ENCODE measurements at regions not wholly inside any gene's neighbourhood (a gene's known extent, or its start where the extent isn't known, plus 50 kb on each side); places are given as distances from the start of the nearest gene placed in this dataset.

DNA sequence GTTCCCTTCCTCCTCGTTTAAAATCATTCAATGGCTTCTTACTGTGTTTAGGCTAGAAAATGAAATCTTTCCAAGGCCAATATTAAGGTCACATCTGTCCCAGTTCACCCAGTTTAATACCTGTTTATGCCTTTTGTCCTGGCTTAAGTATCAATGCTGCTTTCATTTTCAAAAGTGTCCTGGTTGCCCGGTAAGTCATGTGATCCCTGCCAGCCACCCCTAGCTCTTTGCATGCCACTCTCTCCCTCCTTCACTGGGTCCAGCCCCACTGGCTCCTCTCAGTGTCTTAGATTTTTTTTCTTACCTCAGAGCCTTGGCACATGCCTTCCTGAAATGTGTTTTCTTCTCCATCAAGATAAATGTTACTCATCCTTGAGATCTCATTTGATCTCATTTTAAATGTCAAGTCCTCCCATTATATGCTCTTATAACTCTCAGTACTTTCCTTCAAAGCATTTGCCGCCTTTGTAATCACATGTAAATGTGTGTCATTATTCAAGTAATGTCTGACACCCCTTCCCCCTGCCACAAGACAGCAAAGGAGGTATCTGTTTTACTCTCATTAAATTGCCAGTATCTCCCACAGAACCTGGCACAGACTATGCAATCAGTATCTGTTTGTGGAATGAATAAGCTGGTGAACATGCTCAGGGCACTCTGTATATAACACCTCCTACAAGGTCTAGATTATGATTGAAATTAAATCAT is 472.5 kb upstream of the RPS6KA3 start:
- no peak for DNase-seq (ENCODE audit: low spot score)
- in situ Hi-C loops (cut with MboI; ENCODE audit: low sequenced_read_pairs, unreplicated experiment), result no loop called here
- no peak for TF ChIP-seq CTCF (IDR thresholded peaks at IDR 0.05; ENCODE audit: borderline replicate concordance, control extremely low read depth, extremely low read depth, insufficient read depth, missing control alignments)

- in situ Hi-C loops (cut with MboI; ENCODE audit: low sequenced_read_pairs, unreplicated experiment), result no loop called here
- TF ChIP-seq CTCF (IDR thresholded peaks at IDR 0.05; ENCODE audit: borderline replicate concordance, control extremely low read depth, extremely low read depth, insufficient read depth, missing control alignments), result no peak
These were observed 462.7 kb upstream of the RPS6KA3 start for GRCh38 chrX:20729416-20729815.

DNA sequence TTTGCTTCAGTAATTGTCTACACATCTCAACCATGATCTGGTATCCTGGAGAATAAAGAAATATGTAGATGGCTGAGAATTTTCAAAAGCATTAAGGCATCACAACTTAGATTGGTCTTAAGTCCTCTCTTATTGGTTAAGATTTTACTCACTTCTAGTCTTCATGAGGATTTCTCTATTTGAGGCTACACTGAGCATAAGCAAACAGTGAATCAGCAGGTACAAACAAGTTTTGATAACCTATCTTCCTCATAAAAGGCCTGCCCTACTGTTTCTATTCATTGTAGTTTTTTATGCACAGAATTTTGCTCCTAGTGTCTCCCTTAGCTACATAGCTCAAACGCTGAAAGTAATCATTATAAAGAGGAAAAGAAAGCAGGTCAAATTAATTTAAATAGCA is 460.7 kb upstream of the RPS6KA3 start:
- no peak for TF ChIP-seq CTCF (IDR thresholded peaks at IDR 0.05; ENCODE audit: borderline replicate concordance, control extremely low read depth, extremely low read depth, insufficient read depth, missing control alignments)
- DNase-seq (ENCODE audit: low spot score), result no peak
- in situ Hi-C loops (cut with MboI; ENCODE audit: low sequenced_read_pairs, unreplicated experiment), result no loop called here

More at GRCh38 chrX:20729416-20729815, 462.7 kb upstream of the RPS6KA3 start:
- DNase-seq (ENCODE audit: low spot score), result no peak

DNA sequence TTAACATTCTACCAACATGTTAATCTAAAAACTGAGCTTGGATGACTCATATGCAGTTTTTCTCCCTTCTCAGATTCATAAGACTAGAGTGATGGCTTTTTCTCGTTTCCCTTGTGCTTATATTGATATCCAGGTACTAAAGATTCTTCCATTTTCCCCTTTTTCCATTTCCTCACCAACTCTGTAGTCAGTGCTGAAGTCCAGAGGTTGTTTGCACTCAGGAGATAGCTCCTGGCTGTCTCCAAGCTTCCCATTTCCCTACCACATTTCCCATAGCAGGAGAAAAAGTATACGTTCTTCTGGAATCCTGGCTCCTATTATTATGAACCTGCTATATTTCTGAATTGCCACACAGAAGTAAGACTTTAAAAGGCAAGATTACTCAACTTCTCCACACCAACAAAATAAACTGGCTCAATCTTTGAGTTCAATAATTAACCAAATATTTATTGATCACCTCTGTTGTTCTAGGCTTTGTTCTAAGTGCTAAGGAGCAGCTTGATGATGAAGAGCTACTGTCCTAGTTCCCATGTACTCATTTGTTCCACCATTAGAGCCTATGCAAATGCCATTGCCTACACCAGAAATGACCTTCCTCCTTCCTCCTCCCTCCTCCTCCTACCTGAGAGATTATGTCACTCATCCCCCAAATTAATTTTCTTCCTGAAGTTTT is 454.4 kb upstream of the RPS6KA3 start:
- in situ Hi-C loops (cut with MboI; ENCODE audit: low sequenced_read_pairs, unreplicated experiment), result no loop called here
- no peak for DNase-seq (ENCODE audit: low spot score)
- no peak for TF ChIP-seq CTCF (IDR thresholded peaks at IDR 0.05; ENCODE audit: borderline replicate concordance, control extremely low read depth, extremely low read depth, insufficient read depth, missing control alignments)

- in situ Hi-C loops (cut with MboI; ENCODE audit: low sequenced_read_pairs, unreplicated experiment), result no loop called here
- no peak for DNase-seq (ENCODE audit: low spot score)
- no peak for TF ChIP-seq CTCF (IDR thresholded peaks at IDR 0.05; ENCODE audit: borderline replicate concordance, control extremely low read depth, extremely low read depth, insufficient read depth, missing control alignments)
These were observed 452.1 kb upstream of the RPS6KA3 start for GRCh38 chrX:20718592-20719380.

DNA sequence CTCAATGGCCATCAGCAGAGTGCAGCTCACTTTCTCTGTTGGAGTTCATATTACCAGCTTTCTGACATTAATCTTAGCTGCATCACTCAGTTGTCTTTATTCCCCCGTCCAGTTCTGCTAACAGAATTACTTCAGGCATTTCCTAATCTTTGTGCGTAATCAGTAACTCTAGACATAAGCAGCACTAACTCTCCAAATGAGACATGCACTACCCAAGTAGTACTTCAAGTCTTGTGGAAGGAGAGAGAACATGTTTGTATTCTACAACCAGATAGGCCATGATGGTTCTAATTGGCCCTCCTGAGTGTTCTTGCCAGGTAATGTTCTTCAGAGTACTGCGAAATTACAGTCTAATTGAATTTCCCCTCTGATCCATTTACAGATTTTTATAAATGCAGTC is 448.5 kb upstream of the RPS6KA3 start:
- DNase-seq (ENCODE audit: low spot score), result no peak
- in situ Hi-C loops (cut with MboI; ENCODE audit: low sequenced_read_pairs, unreplicated experiment), result no loop called here
- no peak for TF ChIP-seq CTCF (IDR thresholded peaks at IDR 0.05; ENCODE audit: borderline replicate concordance, control extremely low read depth, extremely low read depth, insufficient read depth, missing control alignments)
